ENCODE measurements at regions not wholly inside any gene's neighbourhood (a gene's known extent, or its start where the extent isn't known, plus 50 kb on each side); places are given as distances from the start of the nearest gene placed in this dataset.

DNA sequence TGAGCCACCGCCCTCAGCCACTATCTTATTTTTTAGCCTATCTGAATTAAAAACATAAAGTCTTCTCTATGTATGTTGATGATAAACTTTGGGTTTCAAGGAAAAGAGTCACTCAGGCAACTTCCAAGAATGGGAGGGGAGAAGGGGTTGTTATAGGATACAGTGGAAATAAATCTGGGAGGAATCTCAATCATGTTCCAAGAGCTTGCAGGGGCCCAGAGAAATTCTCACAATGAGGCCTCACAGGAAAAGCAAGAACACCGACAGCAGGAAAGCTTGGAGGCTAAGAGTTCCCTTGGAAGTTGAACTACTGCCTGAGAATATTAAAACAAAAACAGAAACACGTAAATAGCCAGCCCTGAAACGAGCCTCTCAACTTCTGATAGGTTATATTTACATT, 384.6 kb upstream of the IGFBP7 start:
- no peak for TF ChIP-seq EZH2phosphoT487 (IDR thresholded peaks at IDR 0.05; ENCODE audit: borderline replicate concordance, low read length)
- TF ChIP-seq, protein P1, sequence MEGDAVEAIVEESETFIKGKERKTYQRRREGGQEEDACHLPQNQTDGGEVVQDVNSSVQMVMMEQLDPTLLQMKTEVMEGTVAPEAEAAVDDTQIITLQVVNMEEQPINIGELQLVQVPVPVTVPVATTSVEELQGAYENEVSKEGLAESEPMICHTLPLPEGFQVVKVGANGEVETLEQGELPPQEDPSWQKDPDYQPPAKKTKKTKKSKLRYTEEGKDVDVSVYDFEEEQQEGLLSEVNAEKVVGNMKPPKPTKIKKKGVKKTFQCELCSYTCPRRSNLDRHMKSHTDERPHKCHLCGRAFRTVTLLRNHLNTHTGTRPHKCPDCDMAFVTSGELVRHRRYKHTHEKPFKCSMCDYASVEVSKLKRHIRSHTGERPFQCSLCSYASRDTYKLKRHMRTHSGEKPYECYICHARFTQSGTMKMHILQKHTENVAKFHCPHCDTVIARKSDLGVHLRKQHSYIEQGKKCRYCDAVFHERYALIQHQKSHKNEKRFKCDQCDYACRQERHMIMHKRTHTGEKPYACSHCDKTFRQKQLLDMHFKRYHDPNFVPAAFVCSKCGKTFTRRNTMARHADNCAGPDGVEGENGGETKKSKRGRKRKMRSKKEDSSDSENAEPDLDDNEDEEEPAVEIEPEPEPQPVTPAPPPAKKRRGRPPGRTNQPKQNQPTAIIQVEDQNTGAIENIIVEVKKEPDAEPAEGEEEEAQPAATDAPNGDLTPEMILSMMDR (IDR thresholded peaks at IDR 0.05; ENCODE audit: low read depth, low read length, poor library complexity, severe bottlenecking), result no peak
- H3K27me3 ChIP-seq (ENCODE audit: control insufficient read depth, low read length), result no peaks in the 10 kb centered on the region
- no peaks in the 10 kb centered on the region for H3K4me1 ChIP-seq (ENCODE audit: control insufficient read depth, low read length)
- no peak overlapping the region for H3K4me2 ChIP-seq (ENCODE audit: low read length)
- no peaks in the 10 kb centered on the region for H3K9me3 ChIP-seq (ENCODE audit: control insufficient read depth, insufficient read depth, low read length)
- no peaks in the 10 kb centered on the region for H3K79me2 ChIP-seq (ENCODE audit: control insufficient read depth, low read length)
- no peaks in the 10 kb centered on the region for H3K36me3 ChIP-seq (ENCODE audit: control insufficient read depth, low read length)
- no peaks in the 10 kb centered on the region for H4K20me1 ChIP-seq (ENCODE audit: control insufficient read depth, insufficient read depth, low read depth, low read length)
- H3K4me3 ChIP-seq (ENCODE audit: low read length), result no peak overlapping the region
- no peak overlapping the region for H3K27ac ChIP-seq (ENCODE audit: low read depth, low read length)
- no peaks in the 10 kb centered on the region for H3F3A ChIP-seq (ENCODE audit: control insufficient read depth, insufficient read depth)
- H3K9me2 ChIP-seq (replicated peaks; ENCODE audit: control insufficient read depth, low read length), result no peaks in the 10 kb centered on the region

DNA sequence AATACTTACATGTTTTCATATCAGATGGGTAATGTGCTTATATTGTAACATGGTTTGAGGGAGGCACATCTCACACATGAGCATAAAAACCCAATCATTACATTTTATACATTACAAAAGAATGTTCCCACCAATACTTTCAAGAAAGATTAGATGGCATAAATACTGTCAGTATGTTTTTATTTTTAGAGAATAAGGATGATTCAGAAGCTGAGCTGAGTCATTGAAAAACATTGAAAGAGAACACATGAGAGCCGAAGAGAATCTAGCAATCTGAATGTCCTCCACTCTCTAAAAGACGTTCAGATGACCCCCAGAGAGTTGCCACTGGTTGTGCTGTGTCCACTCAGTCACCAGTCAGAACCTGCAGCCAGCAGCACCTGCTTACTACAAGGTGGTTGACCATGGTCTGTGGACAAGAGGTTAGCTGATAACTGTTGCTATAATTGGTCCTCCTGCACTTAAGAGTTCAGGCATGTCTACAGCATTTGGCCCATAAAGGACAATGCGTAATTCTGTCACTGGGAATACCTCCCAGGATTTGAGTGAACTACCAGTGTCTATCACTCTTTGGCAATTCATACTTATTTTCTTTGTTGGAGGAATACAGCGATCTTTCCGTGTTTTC, 382.2 kb upstream of the IGFBP7 start:
- no peaks in the 10 kb centered on the region for H3K9me2 ChIP-seq (replicated peaks; ENCODE audit: control insufficient read depth, low read length)
- H3K4me2 ChIP-seq (ENCODE audit: low read length), result no peak overlapping the region
- H3K4me1 ChIP-seq (ENCODE audit: control insufficient read depth, low read length), result no peaks in the 10 kb centered on the region
- TF ChIP-seq, protein P1 (IDR thresholded peaks at IDR 0.05; ENCODE audit: low read depth, low read length, poor library complexity, severe bottlenecking), result no peak
- TF ChIP-seq EZH2phosphoT487 (IDR thresholded peaks at IDR 0.05; ENCODE audit: borderline replicate concordance, low read length), result no peak
- no peaks in the 10 kb centered on the region for H3K79me2 ChIP-seq (ENCODE audit: control insufficient read depth, low read length)
- no peak overlapping the region for H3K4me3 ChIP-seq (ENCODE audit: low read length)
- H3K27ac ChIP-seq (ENCODE audit: low read depth, low read length), result no peak overlapping the region
- no peaks in the 10 kb centered on the region for H3K9me3 ChIP-seq (ENCODE audit: control insufficient read depth, insufficient read depth, low read length)
- H3K36me3 ChIP-seq (ENCODE audit: control insufficient read depth, low read length), result no peaks in the 10 kb centered on the region
- no peaks in the 10 kb centered on the region for H3K27me3 ChIP-seq (ENCODE audit: control insufficient read depth, low read length)
- H4K20me1 ChIP-seq (ENCODE audit: control insufficient read depth, insufficient read depth, low read depth, low read length), result no peaks in the 10 kb centered on the region
- no peaks in the 10 kb centered on the region for H3F3A ChIP-seq (ENCODE audit: control insufficient read depth, insufficient read depth)

DNA sequence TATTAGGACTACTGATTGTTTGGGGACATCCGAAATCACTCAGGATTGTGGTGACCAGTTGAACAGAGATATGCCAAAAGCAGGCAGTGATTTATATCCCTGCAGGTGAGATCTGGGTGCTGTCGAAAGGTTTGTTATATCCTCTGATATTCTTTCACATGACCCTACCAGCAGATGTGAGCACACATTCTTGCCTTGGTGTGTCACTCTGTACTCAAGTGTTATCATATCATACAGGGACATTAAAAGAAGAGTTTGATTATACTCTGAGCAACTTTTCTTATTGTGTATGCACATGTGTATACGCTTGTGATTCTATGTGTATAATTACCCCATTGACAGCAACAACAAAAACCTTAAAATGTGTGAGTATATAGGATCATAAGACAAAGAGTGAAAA, 381.2 kb upstream of the IGFBP7 start:
- no peaks in the 10 kb centered on the region for H3K9me2 ChIP-seq (replicated peaks; ENCODE audit: control insufficient read depth, low read length)

More for the DNA sequence above, 381.2 kb upstream of the IGFBP7 start:
- Histone ChIP-seq H4K20me1 (ENCODE audit: control insufficient read depth, insufficient read depth, low read depth, low read length) (no peaks in the 10 kb centered on the region), H3K9me3 (ENCODE audit: control insufficient read depth, insufficient read depth, low read length) (no peaks in the 10 kb centered on the region), H3K27ac (ENCODE audit: low read depth, low read length) (no peak overlapping the region), H3F3A (ENCODE audit: control insufficient read depth, insufficient read depth) (no peaks in the 10 kb centered on the region), H3K4me1 (ENCODE audit: control insufficient read depth, low read length) (no peaks in the 10 kb centered on the region), H3K36me3 (ENCODE audit: control insufficient read depth, low read length) (no peaks in the 10 kb centered on the region), H3K27me3 (ENCODE audit: control insufficient read depth, low read length) (no peaks in the 10 kb centered on the region), H3K4me3 (ENCODE audit: low read length) (no peak overlapping the region), H3K4me2 (ENCODE audit: low read length) (no peak overlapping the region), H3K79me2 (ENCODE audit: control insufficient read depth, low read length) (no peaks in the 10 kb centered on the region)
- TF ChIP-seq, protein P1 (IDR thresholded peaks at IDR 0.05; ENCODE audit: low read depth, low read length, poor library complexity, severe bottlenecking), result no peak
- TF ChIP-seq EZH2phosphoT487 (IDR thresholded peaks at IDR 0.05; ENCODE audit: borderline replicate concordance, low read length), result no peak

All from DOHH2 (cell line).